ENCODE measurements at regions not wholly inside any gene's neighbourhood (a gene's known extent, or its start where the extent isn't known, plus 50 kb on each side); places are given as distances from the start of the nearest gene placed in this dataset.

- Histone ChIP-seq H2BK12ac (ENCODE audit: insufficient read length, low read depth, low read length) (no peak overlapping the region), H2BK5ac (ENCODE audit: insufficient read length, low read length) (no peak overlapping the region), H3K23me2 (ENCODE audit: insufficient read length, low read depth, low read length, poor library complexity, severe bottlenecking) (no peaks in the 10 kb centered on the region), H4K5ac (ENCODE audit: insufficient read length, low read depth, low read length) (no peak overlapping the region), H3K4me1 (ENCODE audit: insufficient read depth, low read length) (no peaks in the 10 kb centered on the region), H2BK15ac (ENCODE audit: low read depth, low read length) (no peak overlapping the region), H3K4me2 (ENCODE audit: insufficient read depth, insufficient read length, low read length) (no peak overlapping the region), H3K18ac (ENCODE audit: insufficient read length, low read depth, low read length) (no peak overlapping the region), H3K9ac (ENCODE audit: extremely low read depth, insufficient read length, low read length) (no peak overlapping the region), H3K56ac (ENCODE audit: insufficient read length, low read depth, low read length) (no peak overlapping the region), H3K79me2 (ENCODE audit: insufficient read depth, low read length) (no peaks in the 10 kb centered on the region), H3K23ac (ENCODE audit: insufficient read length, low read depth, low read length) (no peak overlapping the region), H2BK20ac (ENCODE audit: low read depth, low read length, poor library complexity, severe bottlenecking) (no peak overlapping the region), H3K14ac (ENCODE audit: insufficient read depth, low read length) (no peak overlapping the region), H4K91ac (ENCODE audit: insufficient read length, low read depth, low read length) (no peak overlapping the region), H2AK5ac (ENCODE audit: insufficient read length, low read length) (no peak overlapping the region), H2BK120ac (ENCODE audit: low read depth, low read length, poor library complexity, severe bottlenecking) (no peak overlapping the region), H3K79me1 (ENCODE audit: insufficient read depth, low read depth, low read length, poor library complexity, severe bottlenecking) (no peaks in the 10 kb centered on the region), H3K4ac (ENCODE audit: low read depth, low read length) (no peak overlapping the region), H4K20me1 (ENCODE audit: control insufficient read depth, insufficient read depth, insufficient read length) (no peaks in the 10 kb centered on the region), H3K9me3 (ENCODE audit: control insufficient read depth, low read depth, low read length) (no peaks in the 10 kb centered on the region), H3K27me3 (ENCODE audit: insufficient read depth, low read length) (no peaks in the 10 kb centered on the region), H4K8ac (replicated peaks; ENCODE audit: insufficient read length, low read depth, low read length) (no peak overlapping the region), H2AFZ (ENCODE audit: low read length) (no peak overlapping the region), H3K27ac (ENCODE audit: insufficient read length, low read depth, low read length) (no peak overlapping the region), H3T11ph (ENCODE audit: low read length) (no peak overlapping the region)
- no peak overlapping the region for H3K4me3 Mint-ChIP-seq
- H3K4me1 Mint-ChIP-seq, result no peaks in the 10 kb centered on the region; a peak in 1 of 4 replicates
- TF ChIP-seq CTCF (conservative IDR thresholded peaks at IDR 0.05), result no peak
- peaks cover 4% of the 10 kb centered on the region; the same call in 1 of the 2 replicates for H3K27me3 Mint-ChIP-seq (ENCODE audit: low read depth)
- no CpG with 5 or more reads among the region's 10 CpGs for WGBS (ENCODE audit: extremely low coverage, insufficient read length, low lambda C conversion rate)
- H3K27ac Mint-ChIP-seq, result no peak overlapping the region
- DNase-seq, result no peak
- peaks cover 0 to 2% (median 0%) of the 10 kb centered on the region in 3 experiments; a peak in 1 of 7 replicates for H3K36me3 Mint-ChIP-seq (ENCODE audit: insufficient read depth in 1 of 3, low read depth in 3 of 3)
- H3K9me3 Mint-ChIP-seq, result no peaks in the 10 kb centered on the region
Observed at GRCh38 chr20:22861990-22862389, 173.1 kb upstream of the SSTR4 start.
